WTC11 (cell line): ENCODE measurements at regions not wholly inside any gene's neighbourhood (a gene's known extent, or its start where the extent isn't known, plus 50 kb on each side); places are given as distances from the start of the nearest gene placed in this dataset.

Source experiments
- ATAC-seq: fragments of 200-7000 bp; cut with Tn5 transposase; 2 replicates; pipeline ENCODE4 v1.10.0; 2021; ENCODE audit warnings: mild to moderate bottlenecking, moderate library complexity
- CTCF ChIA-PET: fragments of 300-600 bp; sonication (Branson Sonifier 250); formaldehyde crosslinking; loops from one replicate; lab custom pipeline; 2021; ENCODE audit warnings: antibody characterized with exemption; lab: Charles Lee
- POLR2A ChIA-PET: fragments of 350-600 bp; sonication (Branson Sonifier 250); formaldehyde crosslinking; loops from one replicate; lab custom pipeline; 2021; ENCODE audit warnings: antibody characterized with exemption; lab: Charles Lee
- DNase-seq: peaks from one replicate; pipeline ENCODE4 v3.0.0; 2021; ENCODE audit warnings: low spot score
- H3K27ac Mint-ChIP-seq: 2 replicates; pipeline ENCODE4 v1.8.0; 2021; ENCODE audit warnings: mixed read lengths
- H3K27me3 Mint-ChIP-seq: 2 replicates; pipeline ENCODE4 v1.8.0; 2021; ENCODE audit warnings: low read depth, mild to moderate bottlenecking, moderate library complexity, mixed read lengths
- H3K36me3 Mint-ChIP-seq: 2 replicates; pipeline ENCODE4 v1.8.0; 2021; ENCODE audit warnings: mixed read lengths
- H3K4me1 Mint-ChIP-seq: 2 replicates; pipeline ENCODE4 v1.8.0; 2022; ENCODE audit warnings: mixed read lengths
- H3K4me3 Mint-ChIP-seq: 2 replicates; pipeline ENCODE4 v1.8.0; 2021; ENCODE audit warnings: mild to moderate bottlenecking, moderate library complexity, mixed read lengths
- H3K9me3 Mint-ChIP-seq: 2 replicates; pipeline ENCODE4 v1.8.0; 2021; ENCODE audit warnings: mixed read lengths
- ARID4B ChIP-seq: sonication (generic); formaldehyde crosslinking; IDR thresholded peaks from 2 replicates; pipeline ENCODE4 v1.8.0; 2023; ENCODE audit warnings: missing genetic modification reagents, mild to moderate bottlenecking, borderline replicate concordance
- ATF1 ChIP-seq: sonication (generic); formaldehyde crosslinking; IDR thresholded peaks from 2 replicates; pipeline ENCODE4 v1.8.1; 2023; ENCODE audit warnings: mild to moderate bottlenecking, moderate library complexity, missing genetic modification reagents
- GABPB1 ChIP-seq: sonication (generic); formaldehyde crosslinking; IDR thresholded peaks from 2 replicates; pipeline ENCODE4 v1.8.1; 2023; ENCODE audit warnings: mild to moderate bottlenecking, missing genetic modification reagents
- GTF2I ChIP-seq: fragments of 250-450 bp; sonication (Bioruptor Pico); conservative IDR thresholded peaks from 2 replicates; pipeline ENCODE4 v1.4.0; 2021; ENCODE audit warnings: mild to moderate bottlenecking
- JAZF1 ChIP-seq: fragments of 250-450 bp; sonication (Bioruptor Pico); IDR thresholded peaks from 2 replicates; pipeline ENCODE4 v1.9.0; 2021; ENCODE audit warnings: moderate library complexity, mild to moderate bottlenecking, inconsistent platforms
- MLX ChIP-seq: sonication (generic); formaldehyde crosslinking; IDR thresholded peaks from 2 replicates; pipeline ENCODE4 v1.8.1; 2023; ENCODE audit warnings: mild to moderate bottlenecking, missing genetic modification reagents, moderate library complexity
- NFE2L1 ChIP-seq: sonication (generic); formaldehyde crosslinking; IDR thresholded peaks from 2 replicates; pipeline ENCODE4 v1.8.1; 2023; ENCODE audit warnings: missing genetic modification reagents
- NR2C2 ChIP-seq: sonication (generic); formaldehyde crosslinking; IDR thresholded peaks from 2 replicates; pipeline ENCODE4 v1.8.0; 2022; ENCODE audit warnings: mild to moderate bottlenecking, missing genetic modification reagents
- SMAD4 ChIP-seq: sonication (generic); formaldehyde crosslinking; IDR thresholded peaks from 2 replicates; pipeline ENCODE4 v1.8.0; 2022; ENCODE audit warnings: mild to moderate bottlenecking, missing genetic modification reagents
- ZBTB43 ChIP-seq: sonication (generic); formaldehyde crosslinking; IDR thresholded peaks from 2 replicates; pipeline ENCODE4 v1.8.1; 2023; ENCODE audit warnings: mild to moderate bottlenecking, missing genetic modification reagents
- ZNF512 ChIP-seq: sonication (generic); formaldehyde crosslinking; IDR thresholded peaks from 2 replicates; pipeline ENCODE4 v1.8.1; 2022; ENCODE audit warnings: missing genetic modification reagents, borderline replicate concordance
- TF ChIP-seq, protein P1 (sequence below): sonication (generic); formaldehyde crosslinking; IDR thresholded peaks from 2 replicates; pipeline ENCODE4 v1.8.0; 2023; ENCODE audit warnings: mild to moderate bottlenecking, missing genetic modification reagents
- TF ChIP-seq, protein P2 (sequence below): sonication (generic); formaldehyde crosslinking; IDR thresholded peaks from 2 replicates; pipeline ENCODE4 v1.8.1; 2023; ENCODE audit warnings: mild to moderate bottlenecking, missing genetic modification reagents
- TF ChIP-seq, protein P3 (sequence below): fragments of 250-450 bp; sonication (Bioruptor Pico); conservative IDR thresholded peaks from 2 replicates; pipeline ENCODE4 v1.9.0; 2021; ENCODE audit warnings: mild to moderate bottlenecking

- Mint-ChIP-seq H3K4me1 (peaks cover 3% of the 10 kb centered on the region; the same call in 1 of the 2 replicates), H3K27me3 (no peaks in the 10 kb centered on the region), H3K9me3 (no peaks in the 10 kb centered on the region), H3K27ac (no peak overlapping the region), H3K36me3 (no peaks in the 10 kb centered on the region), H3K4me3 (no peak overlapping the region)
- ChIA-PET CTCF (no interaction called here), POLR2A (no interaction called here)
- ATAC-seq, result no peak
- TF ChIP-seq MLX (CRISPR knock-in tag), result no peak
- no peak for DNase-seq
These were observed 1217.6 kb upstream of the ALCAM start for GRCh38 chr3:104149154-104149553.

GRCh38 chr3:104150724-104151123 is 1216.0 kb upstream of the ALCAM start:
- Mint-ChIP-seq H3K27me3 (no peaks in the 10 kb centered on the region), H3K27ac (no peak overlapping the region), H3K9me3 (no peaks in the 10 kb centered on the region), H3K4me3 (no peak overlapping the region)
- POLR2A ChIA-PET, result no interaction called here
- CTCF ChIA-PET, result no interaction called here
- TF ChIP-seq ATF1 (CRISPR knock-in tag), result no peak
- TF ChIP-seq, protein P1, sequence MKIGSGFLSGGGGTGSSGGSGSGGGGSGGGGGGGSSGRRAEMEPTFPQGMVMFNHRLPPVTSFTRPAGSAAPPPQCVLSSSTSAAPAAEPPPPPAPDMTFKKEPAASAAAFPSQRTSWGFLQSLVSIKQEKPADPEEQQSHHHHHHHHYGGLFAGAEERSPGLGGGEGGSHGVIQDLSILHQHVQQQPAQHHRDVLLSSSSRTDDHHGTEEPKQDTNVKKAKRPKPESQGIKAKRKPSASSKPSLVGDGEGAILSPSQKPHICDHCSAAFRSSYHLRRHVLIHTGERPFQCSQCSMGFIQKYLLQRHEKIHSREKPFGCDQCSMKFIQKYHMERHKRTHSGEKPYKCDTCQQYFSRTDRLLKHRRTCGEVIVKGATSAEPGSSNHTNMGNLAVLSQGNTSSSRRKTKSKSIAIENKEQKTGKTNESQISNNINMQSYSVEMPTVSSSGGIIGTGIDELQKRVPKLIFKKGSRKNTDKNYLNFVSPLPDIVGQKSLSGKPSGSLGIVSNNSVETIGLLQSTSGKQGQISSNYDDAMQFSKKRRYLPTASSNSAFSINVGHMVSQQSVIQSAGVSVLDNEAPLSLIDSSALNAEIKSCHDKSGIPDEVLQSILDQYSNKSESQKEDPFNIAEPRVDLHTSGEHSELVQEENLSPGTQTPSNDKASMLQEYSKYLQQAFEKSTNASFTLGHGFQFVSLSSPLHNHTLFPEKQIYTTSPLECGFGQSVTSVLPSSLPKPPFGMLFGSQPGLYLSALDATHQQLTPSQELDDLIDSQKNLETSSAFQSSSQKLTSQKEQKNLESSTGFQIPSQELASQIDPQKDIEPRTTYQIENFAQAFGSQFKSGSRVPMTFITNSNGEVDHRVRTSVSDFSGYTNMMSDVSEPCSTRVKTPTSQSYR (CRISPR knock-in tag), result no peak
- TF ChIP-seq, all 79 proteins: peak for 0
- Mint-ChIP-seq H3K36me3 (no peaks in the 10 kb centered on the region), H3K4me1 (no peaks in the 10 kb centered on the region)
- ATAC-seq, result no peak
- no peak for DNase-seq

DNA sequence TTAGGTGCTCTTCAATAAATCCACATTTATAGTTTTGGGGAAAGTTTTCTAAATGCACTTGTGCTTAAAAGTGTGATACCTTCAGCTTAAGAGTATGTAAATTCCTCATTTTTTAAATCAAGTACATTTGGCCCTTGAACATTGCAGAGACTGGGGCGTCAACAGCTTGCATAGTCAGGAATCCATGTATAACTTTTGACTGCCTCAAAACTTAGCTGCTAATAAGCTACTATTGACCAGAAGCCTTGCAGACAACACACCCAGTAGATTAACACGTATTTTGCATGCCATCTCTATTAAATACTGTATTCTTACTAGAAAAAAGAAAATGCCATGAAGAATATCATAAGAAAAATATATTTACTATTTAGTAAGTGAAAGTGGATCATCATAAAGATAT is 1211.8 kb upstream of the ALCAM start:
- Mint-ChIP-seq H3K4me3 (no peak overlapping the region), H3K27ac (no peak overlapping the region), H3K9me3 (0 out of 2 replicates have a peak, but pooled peaks cover 5% of the 10 kb centered on the region), H3K4me1 (peaks cover 11% of the 10 kb centered on the region), H3K36me3 (no peaks in the 10 kb centered on the region), H3K27me3 (no peaks in the 10 kb centered on the region)
- CTCF ChIA-PET, result no interaction called here
- DNase-seq (no peak), ATAC-seq (no peak)
- POLR2A ChIA-PET, result no interaction called here
- TF ChIP-seq NFE2L1 (CRISPR knock-in tag) (no peak), ZNF512 (CRISPR knock-in tag) (no peak), JAZF1 (CRISPR knock-in tag) (no peak), ATF1 (CRISPR knock-in tag) (no peak), GTF2I (CRISPR knock-in tag) (no peak), GABPB1 (no peak), ARID4B (CRISPR knock-in tag) (no peak), NR2C2 (CRISPR knock-in tag) (no peak), ZBTB43 (CRISPR knock-in tag) (no peak), SMAD4 (CRISPR knock-in tag) (no peak)
- TF ChIP-seq, protein P2, sequence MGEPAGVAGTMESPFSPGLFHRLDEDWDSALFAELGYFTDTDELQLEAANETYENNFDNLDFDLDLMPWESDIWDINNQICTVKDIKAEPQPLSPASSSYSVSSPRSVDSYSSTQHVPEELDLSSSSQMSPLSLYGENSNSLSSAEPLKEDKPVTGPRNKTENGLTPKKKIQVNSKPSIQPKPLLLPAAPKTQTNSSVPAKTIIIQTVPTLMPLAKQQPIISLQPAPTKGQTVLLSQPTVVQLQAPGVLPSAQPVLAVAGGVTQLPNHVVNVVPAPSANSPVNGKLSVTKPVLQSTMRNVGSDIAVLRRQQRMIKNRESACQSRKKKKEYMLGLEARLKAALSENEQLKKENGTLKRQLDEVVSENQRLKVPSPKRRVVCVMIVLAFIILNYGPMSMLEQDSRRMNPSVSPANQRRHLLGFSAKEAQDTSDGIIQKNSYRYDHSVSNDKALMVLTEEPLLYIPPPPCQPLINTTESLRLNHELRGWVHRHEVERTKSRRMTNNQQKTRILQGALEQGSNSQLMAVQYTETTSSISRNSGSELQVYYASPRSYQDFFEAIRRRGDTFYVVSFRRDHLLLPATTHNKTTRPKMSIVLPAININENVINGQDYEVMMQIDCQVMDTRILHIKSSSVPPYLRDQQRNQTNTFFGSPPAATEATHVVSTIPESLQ (CRISPR knock-in tag), result no peak
- TF ChIP-seq, protein P3, sequence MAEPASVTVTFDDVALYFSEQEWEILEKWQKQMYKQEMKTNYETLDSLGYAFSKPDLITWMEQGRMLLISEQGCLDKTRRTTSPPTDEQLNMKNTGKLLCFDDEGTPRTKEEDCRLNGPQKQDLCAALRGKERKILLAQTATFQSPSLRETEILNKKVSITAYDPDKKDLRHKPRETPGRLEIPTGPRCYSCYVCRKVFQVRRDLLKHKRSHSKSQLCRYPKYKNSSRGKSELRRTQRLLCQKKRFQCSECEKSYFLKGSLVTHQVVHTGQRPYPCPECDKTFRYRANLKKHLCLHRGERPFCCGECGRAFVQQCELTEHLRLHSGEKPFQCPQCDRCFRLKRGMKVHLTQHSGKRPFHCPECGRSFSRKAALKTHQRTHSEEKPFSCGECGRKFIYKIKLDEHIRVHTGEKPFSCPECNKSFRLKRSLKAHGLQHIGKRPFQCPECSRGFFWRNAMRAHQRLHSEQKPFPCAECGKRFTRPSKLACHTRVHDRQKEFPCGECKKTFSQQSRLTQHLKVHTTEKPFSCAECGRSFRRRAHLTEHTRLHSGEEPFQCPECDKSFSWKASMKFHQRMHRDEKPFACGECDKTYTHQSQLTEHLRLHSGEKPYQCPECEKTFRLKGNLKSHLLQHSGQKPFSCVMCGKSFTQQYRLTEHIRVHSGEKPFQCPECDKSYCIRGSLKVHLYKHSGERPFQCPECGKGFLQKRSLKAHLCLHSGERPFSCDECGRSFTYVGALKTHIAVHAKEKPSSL, result no peak
